Anterior cingulate cortex (tissue), 58 donors: ENCODE measurements at regions not wholly inside any gene's neighbourhood (a gene's known extent, or its start where the extent isn't known, plus 50 kb on each side); places are given as distances from the start of the nearest gene placed in this dataset.

ENCODE experiments used
- DNase-seq, 58 donors: peaks; one replicate each; lab custom pipeline; 2025; lab: John Stamatoyannopoulos, UW

GRCh38 chr11:70872299-70872698 lies 380.1 kb downstream of the SHANK2 start:
- no peak for DNase-seq

GRCh38 chr11:70872955-70873735 lies 379.2 kb downstream of the SHANK2 start:
- peak in 2 of 58 donors; percentile 30 to 32 for DNase-seq

- DNase-seq, result peak in 2 of 58 donors; percentile 15 to 17
Observed at GRCh38 chr11:70873736-70874412, 378.5 kb downstream of the SHANK2 start.

- DNase-seq, result no peak
Observed at GRCh38 chr11:70876685-70877084, 375.7 kb downstream of the SHANK2 start.

GRCh38 chr11:70877151-70877550 lies 375.2 kb downstream of the SHANK2 start:
- DNase-seq, result no peak

- DNase-seq, result no peak
Observed at GRCh38 chr11:70878366-70878765, 374.0 kb downstream of the SHANK2 start.

GRCh38 chr11:70879601-70880285 lies 372.6 kb downstream of the SHANK2 start:
- DNase-seq, result no peak

GRCh38 chr11:70880416-70880815 lies 372.0 kb downstream of the SHANK2 start:
- no peak for DNase-seq

GRCh38 chr11:70881948-70882715 lies 370.2 kb downstream of the SHANK2 start:
- no peak for DNase-seq

- no peak for DNase-seq
Observed at GRCh38 chr11:70882716-70883085, 369.7 kb downstream of the SHANK2 start.

- no peak for DNase-seq
Observed at GRCh38 chr11:70883323-70883940, 368.9 kb downstream of the SHANK2 start.

GRCh38 chr11:70883973-70884623 lies 368.3 kb downstream of the SHANK2 start:
- DNase-seq, result no peak

GRCh38 chr11:70885281-70886231 lies 366.8 kb downstream of the SHANK2 start:
- peak in 13 of 58 donors; percentile 6 to 45 (median 24) for DNase-seq

GRCh38 chr11:70886256-70886655 lies 366.1 kb downstream of the SHANK2 start:
- no peak for DNase-seq

GRCh38 chr11:70886676-70887541 lies 365.5 kb downstream of the SHANK2 start:
- peak in 1 of 58 donors; percentile 15 for DNase-seq

GRCh38 chr11:70887542-70887827 lies 364.9 kb downstream of the SHANK2 start:
- no peak for DNase-seq

- DNase-seq, result no peak
Observed at GRCh38 chr11:70888061-70888460, 364.3 kb downstream of the SHANK2 start.

GRCh38 chr11:70889411-70889810 lies 363.0 kb downstream of the SHANK2 start:
- DNase-seq, result no peak
